ENCODE measurements at regions not wholly inside any gene's neighbourhood (a gene's known extent, or its start where the extent isn't known, plus 50 kb on each side); places are given as distances from the start of the nearest gene placed in this dataset.
A peak's percentile ranks its signal among the peaks of the same experiment; 100 is the strongest.

GRCh38 chr1:229046251-229046853 lies 224.6 kb upstream of the RAB4A start:
- no peak for DNase-seq

DNA sequence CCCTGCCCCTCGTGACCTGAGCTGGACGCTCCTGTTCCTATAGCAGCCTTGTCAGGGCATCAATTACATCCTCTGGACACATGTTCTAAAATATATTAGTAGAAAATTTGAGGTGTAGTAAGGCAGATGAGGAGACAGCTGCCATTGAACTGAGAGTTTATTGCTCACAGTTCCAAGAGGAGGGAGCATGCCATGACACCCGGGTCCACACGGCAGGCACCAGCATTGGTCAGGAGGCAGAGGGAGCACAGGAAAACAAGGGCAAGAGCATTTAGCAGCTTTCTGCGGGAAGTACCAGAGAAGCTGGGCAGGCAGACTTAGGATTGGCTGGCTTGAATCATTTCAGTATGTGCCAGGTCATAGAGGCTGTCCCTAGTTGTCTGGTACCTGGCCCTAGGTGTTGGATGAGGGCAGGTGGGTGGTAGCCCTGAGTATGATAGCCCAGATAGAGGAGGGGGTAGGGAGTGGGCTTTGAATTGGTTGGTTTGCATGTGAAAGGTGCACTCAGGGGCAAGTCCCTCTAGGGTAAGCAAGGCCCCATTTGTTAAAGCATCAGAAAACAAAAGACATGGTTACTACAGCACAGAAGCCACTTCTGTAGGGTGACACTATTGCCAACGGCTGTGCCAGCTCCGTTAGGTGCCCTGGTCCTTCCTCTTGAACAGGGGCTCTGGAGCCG lies 223.6 kb upstream of the RAB4A start:
- DNase-seq = no peak

GRCh38 chr1:229047840-229048620 lies 222.9 kb upstream of the RAB4A start:
- peak in 1 of 58 donors; percentile 67 for DNase-seq

DNA sequence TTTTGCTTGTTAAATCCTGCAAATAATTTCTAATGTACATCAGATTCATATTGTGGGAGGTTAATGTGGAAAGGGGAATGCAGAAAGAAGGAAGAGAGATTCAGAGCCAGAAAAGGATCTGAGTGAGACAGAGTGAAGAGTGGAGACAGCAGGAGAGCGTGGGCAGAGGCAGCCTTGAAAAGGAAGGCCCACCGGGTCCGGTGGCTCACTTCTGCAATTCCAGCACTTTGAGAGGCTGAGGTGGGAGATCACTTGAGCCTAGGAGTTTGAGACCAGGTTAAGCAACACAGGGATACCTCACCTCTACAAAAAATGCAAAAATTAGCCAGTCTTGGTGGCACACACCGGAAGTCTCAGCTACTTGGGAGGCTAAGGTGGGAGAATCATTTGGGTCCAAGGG lies 222.0 kb upstream of the RAB4A start:
- no peak for DNase-seq

DNA sequence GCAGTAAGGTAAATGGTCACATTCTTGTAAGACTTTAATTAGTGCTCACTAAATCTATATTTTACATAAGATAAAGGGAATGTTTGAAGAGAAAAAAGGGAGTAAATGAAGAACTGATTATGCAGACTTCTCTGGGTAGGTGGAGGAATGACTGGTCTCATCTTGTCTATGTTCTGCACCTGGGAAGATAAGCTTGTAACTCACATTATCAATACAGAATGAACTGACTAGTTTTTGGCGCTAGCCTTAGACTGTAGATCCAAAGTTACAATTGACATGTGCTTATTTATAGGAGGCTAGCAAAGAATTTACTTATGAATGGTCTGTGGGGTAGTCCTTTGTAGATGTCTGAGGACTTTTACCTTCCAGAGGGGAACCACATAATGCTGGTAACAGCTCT lies 214.9 kb upstream of the RAB4A start:
- no peak for DNase-seq

DNA sequence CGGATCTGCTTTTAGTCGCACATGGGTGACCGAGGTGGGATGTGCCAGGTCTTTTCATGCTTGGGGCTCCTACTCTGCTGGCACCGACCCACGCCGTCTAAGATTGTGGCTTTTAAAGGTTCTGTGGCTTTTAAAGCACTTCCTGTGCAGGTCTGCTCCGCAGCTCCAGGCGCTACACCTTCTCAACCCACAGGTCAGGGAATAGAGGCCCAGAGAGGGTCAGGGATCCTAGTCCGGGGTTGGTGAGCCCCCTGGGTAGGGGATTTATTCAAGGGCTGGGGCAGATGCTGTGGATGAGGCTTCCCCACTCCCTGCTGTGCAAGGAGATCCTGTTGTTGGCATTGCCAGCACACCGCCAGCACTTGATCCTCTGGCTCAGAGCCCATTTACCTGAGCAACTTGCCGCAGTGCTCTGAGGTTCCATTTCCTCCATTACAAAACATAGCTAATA lies 212.8 kb upstream of the RAB4A start:
- DNase-seq = no peak

GRCh38 chr1:229058729-229059128 lies 212.2 kb upstream of the RAB4A start:
- DNase-seq = peak in 4 of 58 donors; percentile 10 to 66 (median 30)

GRCh38 chr1:229059671-229060539 lies 211.0 kb upstream of the RAB4A start:
- DNase-seq = peak in 9 of 58 donors; percentile 11 to 32 (median 22)

- peak in 2 of 58 donors; percentile 33 to 61 for DNase-seq
Measured at GRCh38 chr1:229062135-229062534, 208.8 kb upstream of the RAB4A start.

- DNase-seq = no peak
Measured at GRCh38 chr1:229063154-229063773, 207.6 kb upstream of the RAB4A start.

DNA sequence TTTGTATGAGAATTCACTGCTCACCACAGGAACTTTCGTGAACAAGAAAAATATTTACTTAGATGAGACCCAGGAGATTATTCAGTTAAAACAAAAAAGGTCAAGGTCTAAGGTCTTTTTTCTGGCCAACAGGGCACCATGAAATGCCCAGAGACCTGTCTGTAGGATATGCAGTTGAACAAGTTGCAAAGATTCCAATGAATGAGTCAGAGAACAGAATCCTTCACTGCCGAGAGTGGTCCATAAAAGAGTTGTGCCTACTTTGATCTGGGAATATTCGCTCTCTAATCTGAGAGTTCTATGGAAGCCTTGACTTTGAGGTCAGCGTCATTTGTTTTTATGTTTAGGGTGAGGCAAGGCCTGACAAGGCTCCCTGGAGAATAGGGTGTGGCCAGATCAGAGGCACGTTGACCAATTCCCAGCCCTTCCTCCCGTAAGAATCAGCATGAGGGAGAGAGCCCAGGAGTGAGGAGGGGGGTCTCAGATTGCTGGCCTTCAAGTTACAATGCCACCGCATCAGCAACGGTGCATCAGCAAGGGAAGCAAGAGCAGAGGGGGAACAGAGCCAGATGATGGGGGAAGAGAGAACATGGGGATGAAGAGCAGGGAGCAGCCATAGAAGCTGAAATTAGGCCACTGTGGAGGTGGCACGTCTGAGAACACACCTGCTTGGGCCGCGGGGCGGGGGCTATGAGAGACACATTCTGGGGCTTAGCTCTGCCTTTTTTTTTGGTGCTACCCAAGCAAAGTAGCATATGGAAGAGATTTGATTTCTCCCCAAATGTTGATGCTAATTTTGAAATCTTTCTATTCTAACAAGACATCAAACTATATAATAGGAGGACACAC lies 206.4 kb upstream of the RAB4A start:
- no peak for DNase-seq

GRCh38 chr1:229065613-229066012 lies 205.3 kb upstream of the RAB4A start:
- no peak for DNase-seq

DNA sequence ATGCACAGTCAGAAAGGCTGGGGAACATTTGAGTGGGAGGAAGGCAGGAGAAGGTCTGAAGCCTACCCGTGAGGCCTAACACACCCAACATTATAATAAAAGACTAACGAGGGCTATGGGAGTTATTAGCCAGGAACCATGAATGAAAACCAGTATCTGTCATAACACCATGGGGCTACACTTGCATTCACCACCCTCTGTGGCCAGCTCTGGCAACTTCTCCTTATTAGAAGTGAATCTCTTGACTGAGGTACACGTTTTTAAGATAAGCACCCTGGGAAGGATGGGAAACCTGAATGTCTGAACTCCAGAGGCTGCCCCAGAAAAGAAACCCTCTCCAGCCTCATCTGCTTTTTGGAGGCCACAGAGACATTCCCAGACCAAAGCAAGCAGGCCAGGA lies 204.3 kb upstream of the RAB4A start:
- no peak for DNase-seq

GRCh38 chr1:229067546-229067945 lies 203.4 kb upstream of the RAB4A start:
- no peak for DNase-seq

DNA sequence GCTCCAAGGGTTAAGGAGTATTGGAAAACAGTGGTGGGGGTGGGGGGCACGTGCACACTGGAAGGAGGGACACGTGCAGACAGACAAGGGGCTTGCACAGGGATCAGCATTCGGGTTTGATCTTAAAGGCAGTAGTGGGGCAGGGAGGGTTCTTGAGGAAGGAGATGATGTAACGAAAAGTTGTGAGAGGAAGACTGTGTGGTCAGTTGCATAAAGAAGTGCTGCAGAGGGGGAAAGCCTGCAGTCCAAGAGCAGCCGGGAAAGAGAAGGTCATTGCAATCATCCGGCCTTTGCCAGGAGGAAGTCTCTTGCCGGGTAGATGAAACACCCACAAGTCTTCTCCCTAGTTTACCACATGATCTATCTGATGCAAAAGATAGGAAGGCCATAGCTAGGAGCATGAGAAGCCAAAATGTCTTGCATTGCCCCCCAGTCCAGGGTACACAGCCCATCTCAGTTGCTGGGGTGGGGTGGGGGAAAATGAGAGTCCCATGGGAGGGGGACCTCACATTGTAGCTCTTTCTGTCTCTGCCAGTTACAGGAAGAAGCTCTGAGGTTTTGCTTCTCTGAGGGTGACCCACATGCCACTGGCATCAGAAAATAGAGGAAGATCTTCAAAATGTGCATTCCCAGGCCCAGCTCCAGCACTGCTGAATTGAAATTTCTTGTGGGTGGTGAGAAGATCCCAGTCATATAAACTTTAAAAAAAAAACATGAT lies 202.5 kb upstream of the RAB4A start:
- peak in 9 of 58 donors; percentile 20 to 58 (median 32) for DNase-seq

GRCh38 chr1:229069176-229069575 lies 201.7 kb upstream of the RAB4A start:
- DNase-seq = no peak

GRCh38 chr1:229070168-229070567 lies 200.7 kb upstream of the RAB4A start:
- DNase-seq = peak in 52 of 58 donors; percentile 18 to 92 (median 74)

DNA sequence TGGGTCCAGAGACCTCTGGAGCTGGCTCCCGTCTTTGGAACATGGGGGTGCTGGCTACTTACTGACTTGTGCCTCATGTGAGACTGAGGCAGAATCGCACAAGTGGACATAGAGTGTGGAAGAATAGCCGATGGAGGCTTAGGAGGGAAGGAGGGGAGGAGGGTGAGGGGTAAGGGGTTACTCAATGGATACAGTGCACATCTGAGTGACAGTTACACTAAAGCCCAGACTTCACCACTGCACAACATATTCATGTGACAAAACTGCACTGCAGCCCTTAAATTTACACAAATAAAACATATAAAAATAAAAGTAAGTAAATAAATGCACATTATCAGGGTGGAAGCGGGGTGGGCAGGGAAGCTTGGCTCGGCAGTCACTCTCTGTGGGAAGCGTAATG lies 197.7 kb upstream of the RAB4A start:
- DNase-seq = no peak

- peak in 1 of 58 donors; percentile 13 for DNase-seq
Measured at GRCh38 chr1:229075217-229075616, 195.7 kb upstream of the RAB4A start.

All from anterior cingulate cortex (tissue), 58 donors.